HEK293 (cell line): ENCODE measurements at regions not wholly inside any gene's neighbourhood (a gene's known extent, or its start where the extent isn't known, plus 50 kb on each side); places are given as distances from the start of the nearest gene placed in this dataset.

Source experiments
- CTCF ChIA-PET: fragments of 350-600 bp; formaldehyde crosslinking; extraction: SDS; loops from one replicate; lab custom pipeline; 2021; ENCODE audit warnings: antibody characterized with exemption; lab: Yijun Ruan, JAX
- POLR2A ChIA-PET: fragments of 300-600 bp; formaldehyde crosslinking; extraction: SDS; loops from one replicate; lab custom pipeline; 2020; ENCODE audit warnings: antibody characterized with exemption, inconsistent platforms; lab: Yijun Ruan, JAX
- H3K27ac ChIP-seq: fragments of 200-500 bp; sonication (Bioruptor generic); 2 replicates; pipeline ENCODE4 v1.5.1; 2014; ENCODE audit warnings: low read depth, low read length, control low read depth, inconsistent platforms; ENCODE audit errors: extremely low read depth
- H3K36me3 ChIP-seq, 2 experiments: fragments of 200-500 bp in 1 of 2; sonication (Bioruptor generic) in 1 of 2; 1 replicate in 1 of 2; 2 replicates in 1 of 2; pipeline ENCODE4 v1.5.1; 2014 to 2017; ENCODE audit warnings: inconsistent platforms in 2 of 2, low read length in 2 of 2; ENCODE audit not compliant: control insufficient read depth in 2 of 2, insufficient read depth in 1 of 2
- H3K4me1 ChIP-seq: fragments of 200-500 bp; sonication (Bioruptor generic); 2 replicates; pipeline ENCODE4 v1.5.1; 2014; ENCODE audit warnings: mild to moderate bottlenecking, low read length, inconsistent platforms; ENCODE audit not compliant: control insufficient read depth, insufficient read depth
- H3K4me3 ChIP-seq: 2 replicates; pipeline ENCODE4 v1.5.1; 2011; ENCODE audit warnings: low read depth, mild to moderate bottlenecking, control low read depth, low read length, moderate library complexity
- H3K9me3 ChIP-seq: fragments of 200-500 bp; sonication (Bioruptor generic); 2 replicates; pipeline ENCODE4 v1.5.1; 2014; ENCODE audit warnings: low read depth, low read length, inconsistent platforms; ENCODE audit not compliant: control insufficient read depth, insufficient read depth
- BCL11A ChIP-seq: fragments of 450-650 bp; formaldehyde crosslinking; IDR thresholded peaks from 2 replicates; pipeline ENCODE4 v1.5.1; 2016; ENCODE audit warnings: low read depth, missing biosample characterization, missing genetic modification characterization
- KLF8 ChIP-seq: fragments of 450-650 bp; formaldehyde crosslinking; IDR thresholded peaks from 2 replicates; pipeline ENCODE4 v1.5.1; 2016; ENCODE audit warnings: missing biosample characterization, missing genetic modification characterization
- MEIS1 ChIP-seq: sonication (generic); formaldehyde crosslinking; IDR thresholded peaks from 2 replicates; pipeline ENCODE4 v1.8.1; 2022; ENCODE audit warnings: missing genetic modification reagents, mild to moderate bottlenecking, borderline replicate concordance
- REPIN1 ChIP-seq: fragments of 450-650 bp; formaldehyde crosslinking; IDR thresholded peaks from 2 replicates; pipeline ENCODE4 v1.5.1; 2017; ENCODE audit warnings: missing biosample characterization, missing genetic modification characterization, low read depth
- TCF7L2 ChIP-seq: IDR thresholded peaks from 2 replicates; pipeline ENCODE4 v1.6.1; 2011; ENCODE audit warnings: low read depth, mild to moderate bottlenecking, inconsistent platforms, low read length, moderate library complexity, borderline replicate concordance
- TRIM28 ChIP-seq: IDR thresholded peaks from 2 replicates; pipeline ENCODE4 v1.6.1; 2011; ENCODE audit warnings: low read length, control low read depth, borderline replicate concordance
- WT1 ChIP-seq: fragments of 450-650 bp; formaldehyde crosslinking; IDR thresholded peaks from 2 replicates; pipeline ENCODE4 v1.5.1; 2016; ENCODE audit warnings: missing biosample characterization, missing genetic modification characterization
- ZBTB20 ChIP-seq: fragments of 450-650 bp; formaldehyde crosslinking; IDR thresholded peaks from 2 replicates; pipeline ENCODE4 v1.5.1; 2016; ENCODE audit warnings: missing biosample characterization, missing genetic modification characterization
- ZFP69B ChIP-seq: fragments of 450-650 bp; formaldehyde crosslinking; IDR thresholded peaks from 2 replicates; pipeline ENCODE4 v1.5.1; 2016; ENCODE audit warnings: missing biosample characterization, missing genetic modification characterization
- ZNF138 ChIP-seq: fragments of 450-650 bp; formaldehyde crosslinking; IDR thresholded peaks from 2 replicates; pipeline ENCODE4 v1.5.1; 2016; ENCODE audit warnings: missing biosample characterization, missing genetic modification characterization, borderline replicate concordance
- ZNF157 ChIP-seq: fragments of 450-650 bp; formaldehyde crosslinking; IDR thresholded peaks from 2 replicates; pipeline ENCODE4 v1.5.1; 2016; ENCODE audit warnings: missing biosample characterization, missing genetic modification characterization
- ZNF24 ChIP-seq: fragments of 450-650 bp; formaldehyde crosslinking; IDR thresholded peaks from 2 replicates; pipeline ENCODE4 v1.5.1; 2016; ENCODE audit warnings: missing biosample characterization, missing genetic modification characterization
- ZNF302 ChIP-seq: fragments of 450-650 bp; formaldehyde crosslinking; IDR thresholded peaks from 2 replicates; pipeline ENCODE4 v1.5.1; 2016; ENCODE audit warnings: missing biosample characterization, missing genetic modification characterization, low read depth
- ZNF404 ChIP-seq: fragments of 450-650 bp; formaldehyde crosslinking; IDR thresholded peaks from 2 replicates; pipeline ENCODE4 v1.5.1; 2017; ENCODE audit warnings: missing biosample characterization, missing genetic modification characterization
- ZNF560 ChIP-seq: fragments of 450-650 bp; formaldehyde crosslinking; IDR thresholded peaks from 2 replicates; pipeline ENCODE4 v1.5.1; 2017; ENCODE audit warnings: missing biosample characterization, missing genetic modification characterization, borderline replicate concordance
- ZNF596 ChIP-seq: fragments of 450-650 bp; IDR thresholded peaks from 2 replicates; pipeline ENCODE4 v1.5.0; 2018; ENCODE audit warnings: missing biosample characterization, mild to moderate bottlenecking, missing genetic modification characterization, moderate library complexity
- ZNF624 ChIP-seq: fragments of 450-650 bp; formaldehyde crosslinking; IDR thresholded peaks from 2 replicates; pipeline ENCODE4 v1.5.1; 2017; ENCODE audit warnings: missing biosample characterization, missing genetic modification characterization
- ZNF654 ChIP-seq: fragments of 450-650 bp; formaldehyde crosslinking; IDR thresholded peaks from 2 replicates; pipeline ENCODE4 v1.5.1; 2016; ENCODE audit warnings: low read depth, missing biosample characterization, missing genetic modification characterization
- ZNF76 ChIP-seq: fragments of 450-650 bp; formaldehyde crosslinking; IDR thresholded peaks from 2 replicates; pipeline ENCODE4; 2016; ENCODE audit warnings: low read depth, missing biosample characterization, missing genetic modification characterization, borderline replicate concordance
- ZNF792 ChIP-seq: fragments of 450-650 bp; formaldehyde crosslinking; IDR thresholded peaks from 2 replicates; pipeline ENCODE4 v1.5.1; 2016; ENCODE audit warnings: missing biosample characterization, missing genetic modification characterization
- ZNF843 ChIP-seq: fragments of 450-650 bp; formaldehyde crosslinking; IDR thresholded peaks from 2 replicates; pipeline ENCODE4 v1.5.1; 2016; ENCODE audit warnings: missing biosample characterization, missing genetic modification characterization
- ZSCAN16 ChIP-seq: fragments of 450-650 bp; formaldehyde crosslinking; IDR thresholded peaks from 2 replicates; pipeline ENCODE4 v1.5.1; 2016; ENCODE audit warnings: missing biosample characterization, missing genetic modification characterization
- TF ChIP-seq, protein P1 (sequence below): fragments of 450-650 bp; formaldehyde crosslinking; conservative IDR thresholded peaks from 2 replicates; pipeline ENCODE4 v1.5.1; 2016; ENCODE audit warnings: low read depth, missing biosample characterization, missing genetic modification characterization
- TF ChIP-seq, protein P2 (sequence below): fragments of 450-650 bp; formaldehyde crosslinking; IDR thresholded peaks from 2 replicates; pipeline ENCODE4 v1.5.1; 2017; ENCODE audit warnings: missing biosample characterization, missing genetic modification characterization

DNA sequence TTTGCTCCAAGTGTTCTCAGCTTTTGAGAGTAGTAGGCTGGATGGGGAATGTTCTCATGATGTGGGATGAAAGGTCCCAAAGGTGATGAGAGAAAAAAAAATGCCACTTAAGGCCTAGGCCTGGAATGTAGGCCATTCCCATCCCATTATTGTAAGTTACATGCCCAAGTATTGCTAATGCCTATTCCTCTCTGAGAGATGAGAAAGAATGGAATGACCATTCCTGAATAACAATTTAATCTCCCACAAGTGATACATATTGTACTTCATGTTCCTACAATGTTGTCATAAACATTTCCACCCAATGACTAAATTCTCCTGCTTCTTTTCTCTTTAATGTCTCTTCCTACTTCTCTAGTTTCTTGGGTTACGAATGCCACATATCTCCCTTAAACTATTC lies 102.8 kb upstream of the KCNJ16 start:
- Histone ChIP-seq H3K9me3 (no peaks in the 10 kb centered on the region), H3K4me3 (no peak overlapping the region), H3K27ac (no peak overlapping the region), H3K4me1 (no peaks in the 10 kb centered on the region), H3K36me3 (no peaks in the 10 kb centered on the region)
- CTCF ChIA-PET: interaction anchor here (0.5 kb wide), 1 partner anchor 56 kb away, joined by 3 read pairs; no protein-coding TSS in a partner anchor
- POLR2A ChIA-PET: no interaction called here
- TF ChIP-seq ZSCAN16 (tag by site-specific recombination) (no peak), ZNF792 (tag by site-specific recombination) (no peak), REPIN1 (tag by site-specific recombination) (no peak), ZFP69B (tag by site-specific recombination) (no peak), ZNF157 (tag by site-specific recombination) (no peak), ZNF654 (no peak), KLF8 (tag by site-specific recombination) (no peak), BCL11A (tag by site-specific recombination) (no peak)
- TF ChIP-seq, protein P1, sequence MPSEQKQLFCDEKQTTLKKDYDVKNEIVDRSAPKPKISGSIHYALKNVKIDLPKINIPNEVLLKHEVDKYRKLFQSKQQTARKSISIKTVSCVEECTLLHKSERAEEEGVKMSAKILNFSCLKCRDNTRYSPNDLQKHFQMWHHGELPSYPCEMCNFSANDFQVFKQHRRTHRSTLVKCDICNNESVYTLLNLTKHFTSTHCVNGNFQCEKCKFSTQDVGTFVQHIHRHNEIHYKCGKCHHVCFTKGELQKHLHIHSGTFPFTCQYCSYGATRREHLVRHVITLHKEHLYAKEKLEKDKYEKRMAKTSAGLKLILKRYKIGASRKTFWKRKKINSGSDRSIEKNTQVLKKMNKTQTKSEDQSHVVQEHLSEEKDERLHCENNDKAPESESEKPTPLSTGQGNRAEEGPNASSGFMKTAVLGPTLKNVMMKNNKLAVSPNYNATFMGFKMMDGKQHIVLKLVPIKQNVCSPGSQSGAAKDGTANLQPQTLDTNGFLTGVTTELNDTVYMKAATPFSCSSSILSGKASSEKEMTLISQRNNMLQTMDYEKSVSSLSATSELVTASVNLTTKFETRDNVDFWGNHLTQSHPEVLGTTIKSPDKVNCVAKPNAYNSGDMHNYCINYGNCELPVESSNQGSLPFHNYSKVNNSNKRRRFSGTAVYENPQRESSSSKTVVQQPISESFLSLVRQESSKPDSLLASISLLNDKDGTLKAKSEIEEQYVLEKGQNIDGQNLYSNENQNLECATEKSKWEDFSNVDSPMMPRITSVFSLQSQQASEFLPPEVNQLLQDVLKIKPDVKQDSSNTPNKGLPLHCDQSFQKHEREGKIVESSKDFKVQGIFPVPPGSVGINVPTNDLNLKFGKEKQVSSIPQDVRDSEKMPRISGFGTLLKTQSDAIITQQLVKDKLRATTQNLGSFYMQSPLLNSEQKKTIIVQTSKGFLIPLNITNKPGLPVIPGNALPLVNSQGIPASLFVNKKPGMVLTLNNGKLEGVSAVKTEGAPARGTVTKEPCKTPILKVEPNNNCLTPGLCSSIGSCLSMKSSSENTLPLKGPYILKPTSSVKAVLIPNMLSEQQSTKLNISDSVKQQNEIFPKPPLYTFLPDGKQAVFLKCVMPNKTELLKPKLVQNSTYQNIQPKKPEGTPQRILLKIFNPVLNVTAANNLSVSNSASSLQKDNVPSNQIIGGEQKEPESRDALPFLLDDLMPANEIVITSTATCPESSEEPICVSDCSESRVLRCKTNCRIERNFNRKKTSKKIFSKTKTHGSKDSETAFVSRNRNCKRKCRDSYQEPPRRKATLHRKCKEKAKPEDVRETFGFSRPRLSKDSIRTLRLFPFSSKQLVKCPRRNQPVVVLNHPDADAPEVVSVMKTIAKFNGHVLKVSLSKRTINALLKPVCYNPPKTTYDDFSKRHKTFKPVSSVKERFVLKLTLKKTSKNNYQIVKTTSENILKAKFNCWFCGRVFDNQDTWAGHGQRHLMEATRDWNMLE (tag by site-specific recombination): no peak

DNA sequence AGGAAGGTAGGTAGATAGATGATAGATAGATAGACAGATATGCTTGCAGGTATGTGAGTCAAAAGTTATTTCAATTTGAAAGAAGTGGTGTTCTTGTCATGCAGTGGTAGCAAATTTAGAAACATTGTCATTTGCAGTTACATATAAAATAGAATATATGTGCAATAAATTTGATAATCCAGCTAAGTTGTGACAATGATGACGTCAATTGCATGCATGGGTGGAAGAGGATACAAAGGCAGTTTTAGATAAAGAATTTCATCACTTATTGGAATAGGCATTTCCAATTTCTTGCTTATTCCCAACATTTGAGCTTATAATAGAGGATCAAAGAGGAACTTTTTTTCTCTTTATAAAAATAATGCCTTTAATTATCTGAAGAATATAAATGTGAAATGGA lies 99.2 kb upstream of the KCNJ16 start:
- CTCF ChIA-PET: interaction anchor here (0.7 kb wide), 1 partner anchor 168 kb away, joined by 3 read pairs; no protein-coding TSS in a partner anchor
- Histone ChIP-seq H3K9me3 (no peaks in the 10 kb centered on the region), H3K4me3 (no peak overlapping the region), H3K4me1 (no peaks in the 10 kb centered on the region), H3K27ac (no peak overlapping the region), H3K36me3 (no peaks in the 10 kb centered on the region)
- POLR2A ChIA-PET: no interaction called here
- TF ChIP-seq TCF7L2 (no peak), ZNF404 (tag by site-specific recombination) (no peak), ZBTB20 (tag by site-specific recombination) (no peak), ZNF76 (tag by site-specific recombination) (no peak), ZNF138 (no peak), WT1 (tag by site-specific recombination) (no peak)

DNA sequence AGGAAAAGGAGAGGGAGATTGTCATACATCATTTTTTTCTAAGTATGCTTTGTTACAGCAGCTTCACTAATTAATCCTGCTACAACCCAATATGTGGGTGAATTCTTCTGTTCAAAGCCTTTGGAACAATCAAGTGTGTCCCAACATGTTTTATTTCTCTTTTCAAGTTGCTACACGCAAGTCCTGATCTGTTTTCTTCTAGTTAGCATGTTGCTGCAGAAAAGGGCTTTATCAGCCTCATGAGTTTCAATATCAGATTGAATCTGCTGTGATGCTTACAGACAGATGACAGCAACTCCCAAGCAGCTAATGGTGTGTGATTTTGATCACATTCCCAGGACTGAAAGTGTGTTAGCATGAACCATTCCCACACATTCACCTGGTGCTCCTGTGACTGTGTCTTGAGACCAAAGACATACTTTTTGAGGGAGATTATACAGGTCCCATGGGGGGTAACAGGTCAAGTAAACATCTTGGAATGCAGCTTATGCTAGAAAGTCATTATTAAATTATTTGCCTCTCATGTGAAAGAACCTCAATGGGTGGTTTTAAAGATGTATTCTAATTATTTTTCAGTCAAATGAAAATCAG lies 96.9 kb upstream of the KCNJ16 start:
- H3K4me1 ChIP-seq: no peaks in the 10 kb centered on the region
- CTCF ChIA-PET: interaction anchor here (0.6 kb wide), 1 partner anchor 9 kb away, joined by 3 read pairs; no protein-coding TSS in a partner anchor
- POLR2A ChIA-PET: no interaction called here
- no peak overlapping the region for H3K4me3 ChIP-seq
- H3K27ac ChIP-seq: no peak overlapping the region
- TF ChIP-seq ZNF560: no peak
- no peak for TF ChIP-seq ZNF843 (tag by site-specific recombination)
- TF ChIP-seq ZNF596 (tag by site-specific recombination): no peak
- TF ChIP-seq TRIM28: no peak
- TF ChIP-seq ZNF24 (tag by site-specific recombination): no peak
- no peak for TF ChIP-seq MEIS1 (CRISPR knock-in tag)
- no peak for TF ChIP-seq ZNF302 (tag by site-specific recombination)
- TF ChIP-seq, protein P2, sequence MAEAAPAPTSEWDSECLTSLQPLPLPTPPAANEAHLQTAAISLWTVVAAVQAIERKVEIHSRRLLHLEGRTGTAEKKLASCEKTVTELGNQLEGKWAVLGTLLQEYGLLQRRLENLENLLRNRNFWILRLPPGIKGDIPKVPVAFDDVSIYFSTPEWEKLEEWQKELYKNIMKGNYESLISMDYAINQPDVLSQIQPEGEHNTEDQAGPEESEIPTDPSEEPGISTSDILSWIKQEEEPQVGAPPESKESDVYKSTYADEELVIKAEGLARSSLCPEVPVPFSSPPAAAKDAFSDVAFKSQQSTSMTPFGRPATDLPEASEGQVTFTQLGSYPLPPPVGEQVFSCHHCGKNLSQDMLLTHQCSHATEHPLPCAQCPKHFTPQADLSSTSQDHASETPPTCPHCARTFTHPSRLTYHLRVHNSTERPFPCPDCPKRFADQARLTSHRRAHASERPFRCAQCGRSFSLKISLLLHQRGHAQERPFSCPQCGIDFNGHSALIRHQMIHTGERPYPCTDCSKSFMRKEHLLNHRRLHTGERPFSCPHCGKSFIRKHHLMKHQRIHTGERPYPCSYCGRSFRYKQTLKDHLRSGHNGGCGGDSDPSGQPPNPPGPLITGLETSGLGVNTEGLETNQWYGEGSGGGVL (tag by site-specific recombination): no peak
- no peak for TF ChIP-seq ZNF624 (tag by site-specific recombination)
- no peak for TF ChIP-seq REPIN1 (tag by site-specific recombination)
- no peaks in the 10 kb centered on the region for H3K9me3 ChIP-seq
- H3K36me3 ChIP-seq: no peaks in the 10 kb centered on the region
